Effector memory CD8-positive, alpha-beta T cell (primary cell): ENCODE measurements at regions not wholly inside any gene's neighbourhood (a gene's known extent, or its start where the extent isn't known, plus 50 kb on each side); places are given as distances from the start of the nearest gene placed in this dataset.

Source experiments
- ATAC-seq: fragments of 150-1000 bp; cut with Tn5 transposase; replicated peaks from 2 replicates; pipeline ENCODE4 v1.10.0; 2021; ENCODE audit warnings: mild to moderate bottlenecking, moderate library complexity
- DNase-seq, 3 experiments: peaks; one replicate each; pipeline ENCODE4 v3.0.0; 2021
- H3K27ac Mint-ChIP-seq, 2 donors: one replicate each; pipeline ENCODE4 v1.8.0; 2022; ENCODE audit warnings: mild to moderate bottlenecking in 2 of 2, mixed read lengths in 2 of 2, moderate library complexity in 2 of 2
- H3K27me3 Mint-ChIP-seq, 2 donors: one replicate each; pipeline ENCODE4 v1.8.0; 2022; ENCODE audit warnings: mixed read lengths in 2 of 2
- H3K36me3 Mint-ChIP-seq: one replicate; pipeline ENCODE4 v1.8.0; 2022; ENCODE audit warnings: mild to moderate bottlenecking, moderate library complexity, mixed read lengths; ENCODE audit not compliant: insufficient read depth
- H3K4me1 Mint-ChIP-seq, 2 donors: one replicate each; pipeline ENCODE4 v1.8.0; 2022; ENCODE audit warnings: low read depth in 2 of 2, mixed read lengths in 2 of 2
- H3K4me3 Mint-ChIP-seq, 2 donors: one replicate each; pipeline ENCODE4 v1.8.0; 2022; ENCODE audit warnings: mild to moderate bottlenecking in 2 of 2, mixed read lengths in 2 of 2, moderate library complexity in 2 of 2
- H3K9me3 Mint-ChIP-seq, 2 donors: one replicate each; pipeline ENCODE4 v1.8.0; 2022; ENCODE audit warnings: mixed read lengths in 2 of 2

GRCh38 chr13:26923824-26924605 is 163.4 kb upstream of the GPR12 start:
- ATAC-seq, result no peak
- Mint-ChIP-seq H3K4me1 (no peaks in the 10 kb centered on the region), H3K36me3 (no peaks in the 10 kb centered on the region), H3K9me3 (no peaks in the 10 kb centered on the region), H3K27ac (no peak overlapping the region), H3K27me3 (peaks cover 36 to 64% of the 10 kb centered on the region in 2 donors), H3K4me3 (no peak overlapping the region)
- no peak for DNase-seq

- H3K4me1 Mint-ChIP-seq, result no peaks in the 10 kb centered on the region
- no peak overlapping the region for H3K4me3 Mint-ChIP-seq
- H3K36me3 Mint-ChIP-seq, result no peaks in the 10 kb centered on the region
- no peak for DNase-seq
- no peak overlapping the region for H3K27ac Mint-ChIP-seq
- ATAC-seq, result no peak
- H3K9me3 Mint-ChIP-seq, result no peaks in the 10 kb centered on the region
- H3K27me3 Mint-ChIP-seq, result peaks cover 35 to 67% of the 10 kb centered on the region in 2 donors
Observed at GRCh38 chr13:26921918-26922317, 161.3 kb upstream of the GPR12 start.

GRCh38 chr13:26920614-26921355 is 160.2 kb upstream of the GPR12 start:
- ATAC-seq (no peak), DNase-seq (no peak)
- Mint-ChIP-seq H3K4me1 (no peaks in the 10 kb centered on the region), H3K4me3 (no peak overlapping the region), H3K36me3 (no peaks in the 10 kb centered on the region), H3K27ac (no peak overlapping the region), H3K27me3 (peaks cover 25 to 59% of the 10 kb centered on the region in 2 donors), H3K9me3 (no peaks in the 10 kb centered on the region)

- Mint-ChIP-seq H3K27ac (no peak overlapping the region), H3K4me3 (no peak overlapping the region), H3K4me1 (peaks cover 0 to 4% of the 10 kb centered on the region in 2 donors), H3K36me3 (no peaks in the 10 kb centered on the region), H3K9me3 (no peaks in the 10 kb centered on the region), H3K27me3 (peaks cover 18 to 57% of the 10 kb centered on the region in 2 donors)
- no peak for ATAC-seq
- no peak for DNase-seq
Observed at GRCh38 chr13:26919732-26920131, 159.1 kb upstream of the GPR12 start.

DNA sequence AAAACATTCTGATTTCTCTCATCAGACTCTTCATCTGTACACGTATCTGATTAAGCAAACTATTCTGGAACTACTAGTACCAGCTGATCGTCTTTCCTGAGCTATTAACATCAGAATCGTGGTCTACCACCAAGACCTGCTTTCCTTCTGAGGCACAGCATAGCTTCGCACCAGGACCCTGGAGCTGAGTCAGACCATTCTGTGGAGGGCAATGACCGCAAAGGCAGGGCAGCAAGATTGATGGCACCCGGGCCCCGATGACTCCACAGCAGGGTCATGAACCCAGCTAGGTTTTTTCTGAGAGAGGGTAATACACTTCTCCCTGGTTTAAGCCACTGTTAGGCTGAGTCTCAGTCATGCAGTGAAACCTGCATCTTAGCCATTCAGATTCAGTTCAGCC is 158.7 kb upstream of the GPR12 start:
- Mint-ChIP-seq H3K36me3 (no peaks in the 10 kb centered on the region), H3K27me3 (peaks cover 17 to 53% of the 10 kb centered on the region in 2 donors), H3K4me3 (no peak overlapping the region), H3K4me1 (peaks cover 0 to 7% of the 10 kb centered on the region in 2 donors), H3K27ac (no peak overlapping the region), H3K9me3 (no peaks in the 10 kb centered on the region)
- DNase-seq, result no peak
- ATAC-seq, result no peak

DNA sequence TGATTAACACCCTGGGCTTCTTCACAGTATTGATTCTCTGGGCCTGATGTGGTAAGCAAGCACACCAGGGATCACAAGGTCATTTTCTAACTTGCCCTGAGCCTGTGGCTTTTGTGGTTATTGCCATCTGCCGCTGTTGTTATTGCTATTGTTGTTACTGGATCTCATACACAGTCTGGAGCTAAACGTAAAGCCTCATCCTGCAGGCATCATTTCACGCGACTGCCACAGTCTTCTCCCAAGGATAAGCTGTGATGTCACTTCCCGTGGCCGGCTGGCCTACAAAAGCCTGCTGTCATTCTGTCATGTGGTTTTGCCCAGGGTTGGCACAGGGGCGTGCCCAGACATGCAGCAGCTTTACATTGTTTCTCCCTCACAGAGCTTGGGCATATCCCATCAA is 154.0 kb upstream of the GPR12 start:
- no peaks in the 10 kb centered on the region for H3K36me3 Mint-ChIP-seq
- DNase-seq (peak in 1 of 3 experiments; percentile 3), ATAC-seq (peak; percentile 76)
- H3K9me3 Mint-ChIP-seq, result no peaks in the 10 kb centered on the region
- H3K4me3 Mint-ChIP-seq, result peak overlapping the region in 1 of 2 donors; percentile 29
- H3K4me1 Mint-ChIP-seq, result peaks cover 0 to 7% of the 10 kb centered on the region in 2 donors
- peaks cover 1 to 29% of the 10 kb centered on the region in 2 donors for H3K27me3 Mint-ChIP-seq
- H3K27ac Mint-ChIP-seq, result peak overlapping the region in 1 of 2 donors; percentile 74

GRCh38 chr13:26914148-26914547 is 153.6 kb upstream of the GPR12 start:
- H3K9me3 Mint-ChIP-seq, result no peaks in the 10 kb centered on the region
- no peak overlapping the region for H3K27ac Mint-ChIP-seq
- H3K4me3 Mint-ChIP-seq, result no peak overlapping the region
- no peak for DNase-seq
- peak; percentile 59 for ATAC-seq
- H3K4me1 Mint-ChIP-seq, result peaks cover 0 to 7% of the 10 kb centered on the region in 2 donors
- H3K36me3 Mint-ChIP-seq, result no peaks in the 10 kb centered on the region
- peaks cover 6 to 29% of the 10 kb centered on the region in 2 donors for H3K27me3 Mint-ChIP-seq

DNA sequence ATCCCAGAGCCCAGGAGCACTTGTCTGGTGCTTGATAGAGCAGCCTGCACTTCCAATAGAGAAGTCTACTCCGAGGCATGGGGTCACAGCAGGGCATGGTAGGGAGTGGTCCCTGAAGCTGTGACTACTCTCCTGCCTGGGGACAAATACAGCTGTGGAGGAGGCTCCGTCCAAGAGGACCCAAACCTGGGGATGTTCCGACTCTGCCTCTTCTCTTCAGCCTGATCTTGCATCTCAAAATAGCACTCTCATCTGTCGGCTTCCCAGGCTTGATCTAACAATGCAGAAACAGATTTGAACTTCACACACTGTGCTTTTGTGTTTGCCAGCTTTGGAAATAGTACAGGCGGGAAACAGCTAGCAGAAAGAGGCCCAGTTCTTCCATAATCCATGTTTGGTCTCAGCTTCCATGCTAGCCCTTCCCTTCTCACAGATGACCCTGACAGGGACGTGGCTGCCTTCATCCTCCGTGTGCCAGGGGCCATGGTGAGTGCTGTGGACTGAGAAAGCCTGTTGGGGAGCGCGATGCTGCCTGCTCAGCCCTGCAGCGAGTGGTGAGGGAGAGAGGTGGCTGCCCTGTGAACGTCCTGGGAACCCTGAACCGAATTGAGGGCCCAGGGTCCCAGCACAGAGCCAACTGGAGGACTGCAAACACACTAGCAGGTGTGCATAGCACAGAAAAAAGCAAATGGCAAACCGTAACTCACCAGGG is 150.3 kb upstream of the GPR12 start:
- peaks cover 0 to 7% of the 10 kb centered on the region in 2 donors for H3K4me1 Mint-ChIP-seq
- H3K9me3 Mint-ChIP-seq, result no peaks in the 10 kb centered on the region
- DNase-seq, result no peak
- no peak overlapping the region for H3K4me3 Mint-ChIP-seq
- H3K36me3 Mint-ChIP-seq, result no peaks in the 10 kb centered on the region
- H3K27ac Mint-ChIP-seq, result no peak overlapping the region
- peaks cover 27 to 47% of the 10 kb centered on the region in 2 donors for H3K27me3 Mint-ChIP-seq
- ATAC-seq, result no peak

DNA sequence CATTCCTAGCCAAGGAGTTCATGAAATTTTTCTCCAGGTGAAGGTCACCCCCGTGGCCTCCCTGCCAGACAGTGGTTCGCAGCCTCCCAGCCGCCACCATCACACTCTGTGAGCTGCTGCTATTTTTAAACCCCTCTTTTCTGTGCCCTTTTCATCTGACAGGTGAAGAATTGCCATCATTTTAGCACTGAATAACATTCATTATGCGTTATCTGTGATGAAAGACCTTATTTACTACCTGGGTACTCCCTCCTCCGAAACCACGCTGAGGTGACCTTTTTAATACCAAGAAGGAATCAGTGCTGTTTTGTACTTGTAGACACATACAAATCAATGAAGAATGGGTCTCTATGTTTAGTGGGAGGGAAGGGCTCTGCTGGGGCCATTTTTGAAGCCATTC is 148.9 kb upstream of the GPR12 start:
- peaks cover 0 to under 1% of the 10 kb centered on the region in 2 donors for H3K4me1 Mint-ChIP-seq
- H3K27me3 Mint-ChIP-seq, result peaks cover 27 to 56% of the 10 kb centered on the region in 2 donors
- no peak overlapping the region for H3K27ac Mint-ChIP-seq
- DNase-seq, result no peak
- H3K36me3 Mint-ChIP-seq, result no peaks in the 10 kb centered on the region
- no peak overlapping the region for H3K4me3 Mint-ChIP-seq
- no peak for ATAC-seq
- H3K9me3 Mint-ChIP-seq, result no peaks in the 10 kb centered on the region

DNA sequence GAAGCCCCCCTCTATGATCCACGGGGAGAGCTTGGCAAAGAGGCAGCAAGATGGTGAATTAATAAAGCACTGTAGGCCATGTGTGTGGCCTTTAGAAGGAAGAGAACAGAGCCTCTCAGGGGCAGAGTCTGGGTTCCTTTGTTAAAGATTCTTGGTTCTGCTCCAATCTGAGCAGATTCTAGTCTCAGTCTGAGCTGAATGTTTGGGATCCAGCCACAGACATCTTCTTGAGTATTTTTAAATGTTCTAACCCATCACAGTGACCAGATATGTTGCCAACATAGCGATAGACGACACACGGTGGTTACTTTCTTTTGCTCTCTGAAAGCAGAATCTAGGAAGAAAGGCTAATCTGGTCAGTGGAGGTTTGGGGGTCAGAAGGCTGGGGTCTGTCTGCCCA is 147.5 kb upstream of the GPR12 start:
- H3K36me3 Mint-ChIP-seq, result no peaks in the 10 kb centered on the region
- H3K27ac Mint-ChIP-seq, result no peak overlapping the region
- H3K4me1 Mint-ChIP-seq, result no peaks in the 10 kb centered on the region
- no peak overlapping the region for H3K4me3 Mint-ChIP-seq
- H3K9me3 Mint-ChIP-seq, result peaks cover 0 to 3% of the 10 kb centered on the region in 2 donors
- ATAC-seq (no peak), DNase-seq (no peak)
- H3K27me3 Mint-ChIP-seq, result peaks cover 38 to 68% of the 10 kb centered on the region in 2 donors

DNA sequence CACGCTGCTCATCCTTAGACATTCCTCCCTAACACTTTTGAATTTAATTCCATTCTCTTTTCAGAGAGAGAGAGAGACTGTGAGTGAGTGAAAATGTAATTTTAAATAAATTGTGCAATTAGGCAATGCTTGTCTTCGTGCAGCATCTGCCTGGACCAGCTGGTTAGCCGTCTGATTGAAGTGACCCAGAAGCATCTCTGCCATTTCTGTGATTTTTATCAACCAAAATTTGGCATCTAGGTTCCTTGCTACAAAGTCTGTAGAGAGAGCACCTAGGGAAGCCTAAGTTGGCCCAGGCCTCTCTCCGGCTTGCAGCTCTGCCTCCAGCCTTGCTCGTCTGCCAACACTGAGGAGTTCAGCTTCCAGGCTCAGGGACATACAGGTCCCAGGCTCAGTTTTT is 138.6 kb upstream of the GPR12 start:
- ATAC-seq, result no peak
- Mint-ChIP-seq H3K27ac (no peak overlapping the region), H3K27me3 (peaks cover 48 to 89% of the 10 kb centered on the region in 2 donors), H3K4me1 (peaks cover 0 to 2% of the 10 kb centered on the region in 2 donors), H3K36me3 (no peaks in the 10 kb centered on the region), H3K4me3 (no peak overlapping the region), H3K9me3 (peaks cover 0 to 3% of the 10 kb centered on the region in 2 donors)
- DNase-seq, result no peak

GRCh38 chr13:26897706-26898550 is 137.3 kb upstream of the GPR12 start:
- no peak for ATAC-seq
- peaks cover 0 to 2% of the 10 kb centered on the region in 2 donors for H3K4me1 Mint-ChIP-seq
- H3K36me3 Mint-ChIP-seq, result no peaks in the 10 kb centered on the region
- no peak overlapping the region for H3K4me3 Mint-ChIP-seq
- no peak for DNase-seq
- no peaks in the 10 kb centered on the region for H3K9me3 Mint-ChIP-seq
- peaks cover 43 to 77% of the 10 kb centered on the region in 2 donors for H3K27me3 Mint-ChIP-seq
- no peak overlapping the region for H3K27ac Mint-ChIP-seq
